ENCODE measurements at regions not wholly inside any gene's neighbourhood (a gene's known extent, or its start where the extent isn't known, plus 50 kb on each side); places are given as distances from the start of the nearest gene placed in this dataset.
"Not testable (repeated sequence)": the region's sequence is repeated elsewhere in the genome, so short reads cannot be mapped to it uniquely, and the experiment has no call there.

DNA sequence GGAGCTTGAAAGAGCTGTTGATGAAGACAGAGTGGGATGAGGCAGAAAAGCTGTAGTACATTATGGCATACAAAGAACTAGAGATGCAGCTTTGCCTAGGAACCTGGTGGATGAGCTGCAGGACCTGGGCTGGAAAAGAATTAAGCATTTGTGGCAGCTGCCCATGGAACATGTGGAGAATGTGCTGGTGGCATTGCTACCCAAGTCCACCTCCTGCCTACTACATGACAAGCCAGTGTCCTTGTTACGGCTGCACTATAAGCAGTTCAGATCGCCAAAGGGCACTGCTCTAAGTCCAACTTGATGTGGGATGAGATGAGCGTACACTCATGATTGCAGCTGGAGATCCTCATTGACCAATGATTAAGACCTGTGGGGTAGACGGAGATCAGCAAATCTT, 81.1 kb upstream of the ADPGK start:
- no peak for DNase-seq

DNA sequence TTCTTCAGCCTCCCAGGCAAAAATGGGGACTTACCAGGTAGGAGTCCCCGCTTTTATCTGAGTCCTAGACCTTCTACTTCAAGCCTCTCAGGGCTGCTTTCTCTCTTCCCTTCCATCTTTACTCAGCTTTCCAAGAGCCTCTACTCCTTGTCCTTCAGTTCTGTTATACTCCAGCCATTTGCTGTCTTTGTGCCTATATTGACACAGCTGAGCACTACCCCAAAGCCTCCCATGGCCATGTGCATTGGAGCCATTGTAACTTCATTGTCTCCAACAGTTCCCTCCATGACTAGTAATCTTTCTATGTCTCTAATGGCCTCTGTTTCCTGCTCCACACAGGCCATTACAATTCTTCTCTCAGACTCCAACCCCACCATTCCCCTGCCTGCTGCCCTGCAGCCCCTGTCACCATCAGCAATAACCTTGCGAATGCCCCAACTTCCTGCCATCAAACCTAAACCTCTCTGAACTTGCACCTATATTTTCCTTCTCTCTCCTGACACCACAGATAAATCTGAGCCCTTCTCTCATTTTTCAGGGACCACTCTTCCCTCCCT, 77.9 kb upstream of the ADPGK start:
- no peak for DNase-seq

DNA sequence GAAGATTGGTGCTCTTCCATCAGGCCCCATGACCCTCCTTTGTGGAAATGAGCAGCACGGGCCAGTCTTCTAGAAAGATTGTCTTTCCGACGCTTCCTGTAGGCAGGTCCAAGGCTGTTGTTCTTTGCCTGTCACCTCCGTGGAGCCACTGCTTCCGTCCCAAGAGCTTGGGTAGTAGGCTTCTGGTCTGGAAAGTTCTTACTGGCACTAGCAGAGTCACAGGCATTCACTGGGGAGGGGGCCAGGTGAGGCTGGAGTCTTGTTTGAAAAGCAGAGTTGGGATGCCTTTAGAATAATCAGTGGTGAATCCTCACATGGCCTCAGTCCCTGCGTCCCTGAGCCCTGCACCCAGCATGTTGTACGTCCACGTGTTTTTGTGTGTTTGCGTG, 76.2 kb upstream of the ADPGK start:
- no peak for DNase-seq

DNA sequence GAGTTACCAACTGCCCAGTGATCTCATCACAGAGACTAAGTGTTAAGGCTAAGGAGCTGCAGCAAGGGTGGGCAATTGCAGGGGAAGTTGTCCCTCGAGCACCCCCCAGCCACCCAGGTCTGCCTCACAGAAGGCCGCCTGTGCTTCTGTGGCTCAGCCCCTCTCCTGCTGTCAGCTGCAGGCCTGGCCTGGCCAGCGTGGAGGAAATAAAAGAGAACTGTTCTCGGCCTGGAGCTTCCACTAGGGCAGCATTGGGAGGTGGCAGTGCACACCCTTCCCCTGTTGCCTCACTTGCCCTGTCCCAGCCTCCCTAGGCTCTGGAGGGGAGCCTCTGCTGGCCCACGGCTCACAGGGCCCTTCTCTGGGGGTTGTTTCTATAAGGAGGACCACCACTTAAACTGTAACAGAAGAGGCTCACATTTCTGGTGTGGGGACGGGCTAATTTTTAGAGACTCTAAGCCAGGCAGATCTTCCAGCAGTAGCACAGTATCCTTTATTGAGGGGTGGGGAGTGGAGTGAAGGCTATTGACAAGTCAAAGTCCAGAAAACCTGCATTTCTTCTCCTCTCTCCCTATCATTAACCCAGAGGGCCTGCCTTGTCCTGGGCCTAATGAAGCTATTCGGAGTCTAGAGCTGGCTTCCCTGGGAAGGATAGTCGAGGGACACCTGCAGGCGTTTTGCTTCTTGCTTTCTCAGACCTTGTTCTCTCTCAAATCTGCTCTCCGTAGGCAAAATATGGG, 75.6 kb upstream of the ADPGK start:
- DNase-seq: no peak

DNA sequence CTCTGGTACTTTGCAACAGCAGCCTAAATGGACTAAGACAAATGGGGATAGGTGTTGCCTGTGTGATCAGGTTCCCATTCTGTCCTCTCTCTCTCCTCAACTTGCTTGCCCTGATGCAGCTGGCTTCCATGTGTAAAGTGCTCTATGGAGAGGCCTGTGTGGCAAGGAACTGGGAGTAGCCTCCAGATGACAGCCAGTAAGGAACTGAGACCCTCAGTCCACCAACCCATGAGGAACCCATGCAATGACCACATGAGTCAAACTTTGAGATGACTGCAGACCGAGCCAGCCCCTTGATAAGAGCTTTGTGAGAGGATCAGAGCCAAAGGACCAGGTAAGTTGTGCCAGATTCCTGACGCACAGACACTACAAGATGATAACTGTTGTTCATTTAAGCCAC, 74.6 kb upstream of the ADPGK start:
- DNase-seq: no peak

DNA sequence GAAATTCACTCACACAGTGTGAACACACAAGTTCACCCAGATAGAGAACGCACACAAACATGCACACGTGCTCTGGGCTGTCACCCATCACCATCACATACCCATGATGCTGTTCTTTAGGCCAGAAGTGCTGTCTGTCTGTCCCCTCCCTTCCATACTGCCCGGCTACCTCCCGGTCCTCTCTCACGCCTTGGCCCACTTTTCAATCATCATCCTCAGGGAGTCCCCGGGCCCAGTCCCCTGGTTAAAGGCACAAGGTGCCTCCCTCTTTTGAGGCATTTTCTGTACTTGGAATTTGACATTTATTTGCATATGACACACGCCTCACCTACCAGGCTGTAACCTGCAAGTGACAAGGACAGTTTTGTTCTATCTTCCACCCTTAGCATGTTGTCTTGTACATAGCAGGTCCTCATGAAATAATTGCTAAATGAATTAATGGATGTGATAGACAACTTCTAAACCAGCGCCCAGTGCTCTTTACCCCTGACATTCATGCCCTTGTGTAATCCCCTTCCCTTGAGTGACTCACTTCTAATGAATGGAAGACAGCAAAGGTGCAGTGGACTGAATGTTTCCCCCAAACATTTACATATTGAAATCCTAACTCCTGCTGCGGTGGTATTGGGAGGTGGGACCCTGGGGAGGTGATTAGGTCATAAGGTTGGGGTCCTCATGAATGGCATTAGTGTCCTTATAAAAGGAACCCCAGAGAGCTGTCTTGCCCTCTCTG, 73.9 kb upstream of the ADPGK start:
- no peak for DNase-seq

DNA sequence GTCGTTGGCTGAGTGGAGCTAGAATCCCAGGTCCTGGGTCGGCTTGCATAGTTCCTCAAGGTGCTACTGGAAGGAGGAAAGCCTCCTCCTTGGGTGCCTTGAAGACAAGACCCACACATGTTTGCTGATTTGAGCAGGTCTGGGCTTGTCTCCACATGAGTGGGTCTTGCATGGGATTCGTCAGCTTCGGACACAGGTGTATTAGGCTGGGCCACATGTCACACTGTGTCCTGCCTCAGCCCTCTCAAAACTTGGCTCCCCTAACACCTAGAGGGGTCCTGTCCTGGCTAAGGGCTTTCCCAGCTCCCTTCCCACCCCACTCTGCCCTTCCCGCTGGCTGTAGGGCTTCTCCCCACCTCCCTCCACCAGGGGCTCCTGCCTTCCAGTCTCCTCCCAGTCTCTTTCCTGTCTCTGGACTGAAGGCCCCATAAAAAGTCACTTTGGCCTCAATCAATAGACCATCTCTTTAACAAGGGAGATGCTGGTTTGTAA, 73.0 kb upstream of the ADPGK start:
- DNase-seq: no peak

DNA sequence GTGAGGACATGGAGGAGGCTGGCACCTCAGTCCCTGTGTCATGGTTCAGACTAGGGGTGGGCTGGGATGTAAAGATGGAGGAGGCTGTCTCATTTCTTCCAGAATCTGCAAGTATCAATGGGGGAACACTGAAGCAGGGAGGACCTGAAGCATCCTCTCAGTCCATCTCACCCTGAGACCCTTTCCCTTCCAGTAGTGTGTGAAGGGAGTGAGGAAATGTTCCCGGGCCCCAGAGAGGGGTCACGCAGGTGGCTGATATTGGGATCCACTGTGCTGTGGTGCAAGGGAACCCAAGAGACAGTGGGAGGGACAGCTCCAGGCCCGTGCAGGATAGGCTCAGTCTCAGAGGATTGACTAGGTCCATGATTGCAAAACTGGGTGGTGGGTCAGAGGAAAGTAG, 72.2 kb upstream of the ADPGK start:
- DNase-seq: no peak

DNA sequence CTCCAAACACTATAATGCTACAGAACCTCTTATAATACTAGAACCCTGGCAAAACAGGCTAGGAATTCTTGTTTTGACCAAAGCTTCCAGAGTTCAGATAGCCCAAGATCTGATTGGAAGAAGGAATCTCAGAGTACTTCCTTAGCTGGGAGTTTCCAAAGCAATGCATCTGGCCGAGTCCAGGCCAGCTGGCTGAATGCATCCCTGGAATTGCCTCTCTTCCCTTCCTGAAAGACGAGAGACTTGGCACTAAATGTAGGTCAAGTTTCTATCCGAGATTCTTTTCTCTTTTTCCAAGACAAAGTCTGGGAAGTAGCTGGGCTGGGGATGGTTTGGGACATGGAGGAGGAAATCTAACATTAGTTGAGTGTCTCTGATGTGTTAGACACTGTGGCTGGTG, 68.7 kb upstream of the ADPGK start:
- no peak for DNase-seq

DNA sequence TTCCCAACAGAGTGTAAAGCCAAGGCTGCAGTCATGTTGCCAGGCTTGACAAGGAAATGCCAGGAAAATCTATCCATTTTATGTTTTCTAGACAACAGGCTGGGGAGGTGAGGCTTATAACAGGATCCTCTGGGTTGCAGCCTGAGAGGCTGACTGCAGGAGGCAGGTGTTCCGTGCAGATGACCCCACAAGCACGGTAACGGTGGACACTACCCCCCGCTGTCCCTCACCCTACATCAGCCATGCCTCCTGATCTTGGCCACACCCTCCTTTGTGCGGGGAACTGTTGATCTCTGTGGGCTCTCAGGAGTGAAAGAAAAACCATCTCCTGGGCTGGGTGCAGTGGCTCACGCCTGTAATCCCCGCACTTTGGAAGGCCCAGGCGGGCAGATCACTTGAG, 68.0 kb upstream of the ADPGK start:
- DNase-seq: no peak

DNA sequence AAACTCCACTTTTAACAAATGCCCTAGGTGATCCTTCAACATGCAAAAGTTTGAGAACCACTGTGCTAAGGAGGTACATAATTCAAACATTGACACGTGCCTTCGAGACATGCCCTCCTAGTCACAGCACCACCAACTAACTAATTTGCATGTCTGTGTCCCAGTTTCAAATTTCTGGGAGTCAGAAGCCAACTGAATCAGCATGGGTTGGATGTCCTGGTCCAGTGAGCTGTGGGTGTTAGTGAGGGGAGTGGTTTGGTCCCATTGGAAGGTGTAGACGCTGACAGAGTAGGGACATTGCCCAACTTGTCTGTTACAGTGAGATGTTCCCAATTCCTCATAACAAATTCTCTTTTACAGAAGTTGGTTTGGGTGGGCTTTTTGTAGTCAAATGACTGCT, 67.3 kb upstream of the ADPGK start:
- DNase-seq: no peak

DNA sequence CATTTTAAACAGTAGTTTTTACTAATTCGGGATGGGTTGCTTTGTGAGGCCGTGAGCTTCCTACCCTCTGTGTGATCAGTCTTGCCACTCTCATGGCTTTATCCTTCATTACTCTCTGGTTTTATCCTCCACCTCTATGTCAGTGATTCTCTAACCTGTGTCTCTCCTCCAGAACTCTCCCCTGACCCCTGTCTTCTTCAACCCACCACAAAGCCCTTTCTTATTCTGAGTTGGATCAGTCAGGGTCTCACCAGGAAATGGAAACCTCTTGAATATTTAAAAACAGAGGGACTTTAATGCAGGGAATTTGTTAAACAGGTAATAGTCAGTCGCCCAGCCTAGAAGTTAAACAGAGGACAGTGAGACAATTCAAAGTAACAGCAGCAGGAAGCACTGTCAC, 64.2 kb upstream of the ADPGK start:
- no peak for DNase-seq

DNA sequence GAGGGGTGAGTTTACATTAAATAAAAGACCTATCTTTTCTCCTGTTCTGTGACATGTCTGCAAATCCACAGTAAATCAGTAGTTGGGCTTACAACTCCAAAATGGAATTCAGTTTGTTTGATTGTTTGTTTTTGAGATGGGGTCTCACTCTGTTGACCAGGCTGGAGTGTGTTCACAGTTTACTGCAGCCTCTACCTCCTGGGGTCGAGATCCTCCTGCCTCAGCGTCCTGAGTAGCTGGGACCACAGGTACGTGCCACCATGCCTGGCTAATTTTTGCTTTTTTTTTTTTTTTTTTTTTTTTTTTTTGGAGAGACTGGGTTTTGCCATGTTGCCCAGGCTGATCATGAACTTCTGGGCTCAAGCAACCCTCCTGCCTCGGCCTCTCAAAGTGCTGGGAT, 63.5 kb upstream of the ADPGK start:
- DNase-seq: no peak

DNA sequence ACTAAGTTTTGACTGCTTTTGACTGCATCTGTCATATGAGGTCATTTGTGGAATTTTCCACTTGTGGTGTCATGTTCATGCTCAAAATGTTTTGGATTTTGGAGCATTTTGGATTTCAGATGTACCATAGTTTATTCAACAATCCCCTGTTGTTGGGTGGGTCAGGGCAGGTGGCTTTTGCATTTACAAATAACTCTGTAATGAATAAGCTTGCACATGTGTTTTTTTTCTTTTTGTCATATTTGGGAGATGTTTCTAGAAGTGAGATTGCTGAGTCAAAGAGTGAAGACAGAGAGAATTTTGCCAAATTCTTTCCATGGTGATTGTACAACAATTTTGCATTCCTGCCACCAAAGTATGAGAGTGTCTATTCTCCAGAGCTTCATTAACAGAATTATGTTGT, 62.4 kb upstream of the ADPGK start:
- no peak for DNase-seq

DNA sequence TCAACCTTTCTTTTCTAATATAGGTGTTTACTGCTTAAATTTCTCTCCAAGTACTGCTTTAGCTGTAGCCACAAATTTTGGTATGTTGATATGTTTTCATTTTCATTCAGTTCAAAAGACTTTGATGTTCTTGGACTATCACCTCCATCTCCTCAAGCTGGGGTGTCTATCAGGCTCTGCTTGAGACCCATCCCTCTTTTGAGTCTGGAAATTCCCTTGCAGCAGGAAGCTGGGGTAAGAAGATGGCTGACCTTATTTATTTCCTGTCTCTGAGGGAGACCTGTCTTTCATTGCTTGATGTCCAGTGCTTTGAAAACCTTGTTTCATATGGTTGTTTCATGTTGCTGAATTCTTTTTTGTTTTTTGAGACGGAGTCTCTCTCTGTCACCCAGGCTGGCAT, 60.5 kb upstream of the ADPGK start:
- DNase-seq: no peak

DNA sequence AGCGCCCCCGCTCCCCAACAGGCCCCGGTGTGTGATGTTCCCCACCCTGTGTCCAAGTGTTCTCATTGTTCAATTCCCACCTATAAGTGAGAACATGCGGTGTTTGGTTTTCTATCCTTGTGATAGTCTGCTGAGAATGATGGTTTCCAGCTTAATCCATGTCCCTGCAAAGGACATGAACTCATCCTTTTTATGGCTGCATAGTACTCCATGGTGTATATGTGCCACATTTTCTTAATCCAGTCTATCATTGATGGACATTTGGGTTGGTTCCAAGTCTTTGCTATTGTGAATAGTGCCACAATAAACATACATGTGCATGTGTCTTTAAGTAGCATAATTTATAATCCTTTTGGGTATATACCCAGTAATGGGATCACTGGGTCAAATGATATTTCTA, 59.8 kb upstream of the ADPGK start:
- not testable (repeated sequence) for DNase-seq

DNA sequence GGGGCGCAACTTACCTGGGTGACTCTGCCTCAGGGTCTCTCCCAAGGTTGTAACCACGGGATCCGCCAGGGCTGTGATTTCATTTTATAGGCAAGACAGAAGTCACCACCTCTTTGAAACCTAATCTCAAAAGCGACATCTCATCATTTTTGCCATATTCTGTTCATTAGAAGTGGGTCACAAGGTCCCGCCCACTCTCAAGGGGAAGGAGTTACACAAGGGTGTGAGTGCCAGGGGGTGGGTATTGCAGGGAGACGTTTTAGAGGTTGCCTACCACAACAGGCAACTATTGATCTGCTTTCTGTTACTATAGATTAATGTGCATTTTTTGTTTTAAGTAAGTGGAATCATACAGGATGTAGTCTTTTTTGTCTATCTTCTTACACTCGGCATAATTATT, 56.6 kb upstream of the ADPGK start:
- no peak for DNase-seq

DNA sequence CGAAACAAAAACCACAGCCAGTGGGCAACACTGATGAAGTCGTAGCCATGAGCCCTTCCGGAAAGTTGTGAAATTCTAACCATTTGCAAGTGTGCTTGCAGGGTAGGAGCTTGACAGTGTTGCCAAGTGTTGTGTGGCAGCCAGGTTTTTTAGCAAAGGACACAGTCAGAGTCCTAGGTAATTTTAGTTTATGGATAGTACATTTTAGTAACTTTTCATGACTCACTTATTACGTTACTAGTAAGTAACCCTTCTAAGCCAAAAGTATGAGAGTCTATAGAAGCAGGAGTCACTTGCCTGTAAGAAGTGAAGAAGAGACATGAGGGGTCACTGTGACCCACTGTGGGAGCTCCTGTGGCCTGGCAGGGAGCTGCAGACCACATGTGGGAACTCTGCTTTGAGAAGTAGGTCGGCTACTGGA, 54.8 kb upstream of the ADPGK start:
- no peak for DNase-seq

DNA sequence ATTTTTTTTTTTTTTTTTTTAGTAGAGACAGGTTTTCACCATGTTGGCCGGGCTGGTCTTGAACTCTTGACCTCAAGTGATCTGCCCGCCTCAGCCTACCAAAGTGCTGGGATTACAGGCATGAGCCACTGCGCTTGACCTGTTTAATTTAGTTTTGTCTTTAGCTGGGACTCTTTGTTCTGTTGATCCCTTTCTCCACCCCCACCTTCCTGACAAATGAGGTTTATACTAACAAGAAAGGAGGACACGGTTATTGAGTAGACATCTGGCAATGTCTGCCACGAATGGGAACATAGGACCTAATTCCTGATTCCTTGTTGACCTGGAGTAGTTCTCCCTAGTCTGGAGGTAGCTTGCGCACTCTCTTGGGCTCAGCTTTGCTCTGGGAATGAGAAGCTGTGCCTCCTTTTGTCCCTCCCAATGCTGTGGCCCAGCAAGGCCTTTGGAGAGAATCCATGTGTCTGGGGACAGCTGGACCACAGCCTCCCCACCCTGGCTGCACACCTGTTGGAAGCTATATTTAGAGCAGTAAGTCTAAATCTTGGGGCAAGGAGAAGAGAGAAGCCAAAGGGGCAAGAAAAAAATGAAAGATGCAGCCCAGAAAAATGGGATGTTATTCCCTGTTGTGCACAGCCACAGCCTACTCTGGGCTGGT, 53.2 kb upstream of the ADPGK start:
- DNase-seq: no peak

DNA sequence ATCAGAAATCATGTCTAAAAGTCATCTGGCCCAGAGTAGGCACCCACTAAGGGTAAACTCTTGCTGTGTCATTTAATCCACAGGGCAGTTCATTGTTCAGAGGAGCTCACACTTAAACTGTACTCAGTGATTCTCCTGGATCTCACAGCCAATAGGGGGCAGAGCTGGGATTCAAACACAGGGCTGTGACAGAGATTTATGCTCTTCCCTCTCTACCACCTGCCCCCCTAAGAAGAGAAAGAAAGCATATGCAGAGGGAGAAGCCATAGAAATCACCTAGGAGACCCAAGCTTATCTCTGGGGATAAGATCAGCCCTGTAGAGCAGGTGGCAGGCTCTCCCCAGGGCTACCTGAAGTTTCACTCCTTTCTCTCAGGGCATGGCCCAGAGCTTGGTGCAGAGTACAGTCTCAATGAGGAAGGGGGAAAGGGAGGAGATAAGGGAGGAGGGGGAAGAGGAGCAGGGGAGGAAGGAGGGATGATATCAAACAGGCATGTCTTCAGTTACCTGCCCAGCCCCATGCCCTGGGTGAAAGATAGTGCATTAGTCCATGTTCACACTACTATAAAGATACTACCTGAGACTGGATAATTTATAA, 51.8 kb upstream of the ADPGK start:
- peak; percentile 94 for DNase-seq

DNA sequence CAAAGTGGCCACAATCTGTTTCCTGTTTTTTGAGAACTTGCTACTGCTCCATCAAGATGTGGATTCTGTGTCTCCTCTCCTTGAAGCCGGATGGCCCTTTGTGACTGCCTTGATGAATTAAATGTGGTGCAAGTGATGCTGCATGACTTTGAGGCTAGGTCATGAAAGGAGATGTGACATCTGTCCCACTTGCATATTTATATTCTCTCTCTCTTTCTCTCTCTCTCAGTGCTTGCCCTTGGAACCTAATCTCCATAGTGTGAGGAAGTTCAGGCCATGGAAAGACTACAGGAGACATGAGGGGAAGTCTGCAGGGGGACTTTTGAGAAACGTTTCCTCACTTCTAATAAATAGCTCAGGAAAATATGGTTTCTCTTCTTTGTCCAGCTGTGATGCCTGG, 50.0 kb upstream of the ADPGK start:
- no peak for DNase-seq
